ENCODE measurements at regions not wholly inside any gene's neighbourhood (a gene's known extent, or its start where the extent isn't known, plus 50 kb on each side); places are given as distances from the start of the nearest gene placed in this dataset.
A peak's percentile ranks its signal among the peaks of the same experiment; 100 is the strongest.

- TF ChIP-seq CTCF (IDR thresholded peaks at IDR 0.05; ENCODE audit: insufficient read depth, low read length) (peak; percentile 58), POLR2AphosphoS5 (IDR thresholded peaks at IDR 0.05; ENCODE audit: low read depth) (no peak), REST (IDR thresholded peaks at IDR 0.05; ENCODE audit: insufficient replicate concordance, low read depth) (no peak), GABPA (IDR thresholded peaks at IDR 0.05; ENCODE audit: low read depth) (no peak), SPI1 (IDR thresholded peaks at IDR 0.05; ENCODE audit: borderline replicate concordance, low read depth) (no peak)
Observed at GRCh38 chr17:68771867-68772515, 170.8 kb upstream of the FAM20A start.

Data from HL-60 (cell line).